ENCODE measurements at regions not wholly inside any gene's neighbourhood (a gene's known extent, or its start where the extent isn't known, plus 50 kb on each side); places are given as distances from the start of the nearest gene placed in this dataset.

- no peak for TF ChIP-seq EP300 (IDR thresholded peaks at IDR 0.05)
- TF ChIP-seq CTCF (IDR thresholded peaks at IDR 0.05), result no peak
- no peak for TF ChIP-seq POLR2A (IDR thresholded peaks at IDR 0.05)
Observed at GRCh38 chr1:29458737-29459619, 222.7 kb downstream of the PTPRU start.
